ENCODE measurements at regions not wholly inside any gene's neighbourhood (a gene's known extent, or its start where the extent isn't known, plus 50 kb on each side); places are given as distances from the start of the nearest gene placed in this dataset.

GRCh38 chr4:43992552-43992951 lies 456.1 kb downstream of the KCTD8 start:
- TF ChIP-seq CTCF (IDR thresholded peaks at IDR 0.05) (no peak), ZFX (IDR thresholded peaks at IDR 0.05; ENCODE audit: borderline replicate concordance) (no peak)

Measured in 22Rv1 (cell line).